GM03348 (cell line): ENCODE measurements at regions not wholly inside any gene's neighbourhood (a gene's known extent, or its start where the extent isn't known, plus 50 kb on each side); places are given as distances from the start of the nearest gene placed in this dataset.
A peak's percentile ranks its signal among the peaks of the same experiment; 100 is the strongest.
"Not testable (repeated sequence)": the region's sequence is repeated elsewhere in the genome, so short reads cannot be mapped to it uniquely, and the experiment has no call there.

Experiments used
- DNase-seq: peaks from one replicate; pipeline ENCODE4 v3.0.0; 2012; ENCODE audit warnings: low spot score

DNA sequence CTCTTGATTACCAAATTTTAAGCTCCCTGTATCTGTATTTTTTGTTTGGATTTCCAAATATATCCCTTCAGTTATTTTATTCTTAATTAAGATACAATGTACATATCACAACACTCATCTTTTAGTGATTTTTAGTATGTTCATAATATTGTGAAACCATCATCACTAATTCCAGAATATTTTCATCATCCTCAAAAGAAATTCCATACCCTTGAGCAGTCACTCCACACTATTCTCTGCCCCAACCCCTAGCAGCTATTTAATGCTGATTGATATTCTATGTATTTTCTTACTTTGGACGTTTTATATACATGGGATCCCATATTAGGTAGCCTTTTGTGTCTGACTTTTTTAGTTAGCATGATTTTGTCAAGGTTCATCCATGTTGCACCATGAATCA lies 127.4 kb upstream of the SLC8A1 start:
- DNase-seq, result peak; percentile 26

DNA sequence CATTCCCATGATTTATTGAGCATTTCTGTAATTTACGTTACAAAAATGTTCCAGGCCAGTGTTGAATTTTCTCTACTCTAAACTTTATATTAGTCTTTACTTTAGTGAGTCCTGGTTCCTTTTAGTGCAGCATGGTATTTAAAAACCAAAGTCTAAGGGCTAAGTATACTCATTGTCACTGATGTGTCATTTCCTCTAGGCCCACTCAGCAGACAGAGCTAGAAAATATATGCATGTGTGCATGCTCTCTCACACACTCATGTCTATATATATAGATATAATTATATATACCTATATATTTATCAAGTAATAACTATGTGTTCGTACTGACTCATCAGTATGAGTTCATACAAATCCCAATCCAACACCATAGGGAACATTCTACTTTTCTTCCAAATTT lies 132.5 kb upstream of the SLC8A1 start:
- no peak for DNase-seq

DNA sequence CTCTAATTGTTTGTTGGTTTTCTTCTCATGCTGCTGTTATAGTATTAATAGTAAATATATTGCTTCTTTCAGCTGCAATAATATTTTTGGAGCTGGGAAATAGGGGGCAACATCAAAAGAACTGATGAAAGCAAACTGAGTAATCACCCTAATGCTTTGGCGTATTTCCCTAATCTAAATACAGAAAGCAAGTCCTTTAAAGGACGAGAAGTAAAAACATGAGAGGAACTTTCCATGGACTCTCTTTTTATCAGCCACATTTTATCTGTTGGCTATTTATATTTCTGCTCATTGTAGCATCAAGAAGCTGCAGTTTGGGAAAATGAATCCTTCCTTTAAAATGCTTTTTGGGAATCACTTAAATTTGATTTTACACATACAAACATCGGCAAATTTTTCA lies 139.9 kb upstream of the SLC8A1 start:
- no peak for DNase-seq

DNA sequence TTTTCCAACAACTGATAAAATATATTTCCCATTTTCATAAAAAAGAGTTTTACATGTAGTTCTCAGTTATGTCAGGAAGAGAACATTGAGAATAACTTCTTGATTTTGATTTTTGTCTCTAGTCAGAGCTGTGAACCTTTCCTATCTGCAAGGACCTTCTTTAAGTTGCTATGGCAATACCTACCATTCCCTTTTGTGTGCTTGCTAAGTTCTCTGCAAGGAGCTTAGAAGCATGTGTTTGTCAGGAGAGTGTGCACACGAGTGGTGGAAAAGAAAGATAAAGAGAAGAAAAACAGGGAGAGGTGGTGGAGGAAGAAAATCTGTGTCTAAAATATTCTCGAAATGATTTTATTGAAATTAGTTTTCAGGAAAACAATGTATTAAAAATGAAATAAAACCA lies 140.3 kb upstream of the SLC8A1 start:
- no peak for DNase-seq

DNA sequence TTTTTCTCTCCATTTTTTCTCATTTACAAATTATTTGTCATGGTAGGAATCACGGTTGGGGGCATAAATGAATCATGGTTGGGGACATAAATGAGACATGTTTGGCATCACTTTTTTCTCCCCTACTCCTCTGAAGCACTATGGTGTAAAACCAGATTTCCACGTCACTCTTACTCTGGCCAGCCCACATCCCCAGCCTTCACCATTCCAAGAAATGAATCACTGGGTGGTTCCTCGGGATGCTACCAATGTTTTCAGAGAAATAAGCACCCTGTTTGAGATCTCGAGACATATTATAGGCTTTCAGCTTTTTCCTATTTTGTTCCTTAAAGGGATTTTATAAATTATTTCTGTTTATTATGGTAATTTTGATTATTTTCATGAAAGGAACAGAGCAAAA lies 155.0 kb upstream of the SLC8A1 start:
- DNase-seq, result peak; percentile 58

DNA sequence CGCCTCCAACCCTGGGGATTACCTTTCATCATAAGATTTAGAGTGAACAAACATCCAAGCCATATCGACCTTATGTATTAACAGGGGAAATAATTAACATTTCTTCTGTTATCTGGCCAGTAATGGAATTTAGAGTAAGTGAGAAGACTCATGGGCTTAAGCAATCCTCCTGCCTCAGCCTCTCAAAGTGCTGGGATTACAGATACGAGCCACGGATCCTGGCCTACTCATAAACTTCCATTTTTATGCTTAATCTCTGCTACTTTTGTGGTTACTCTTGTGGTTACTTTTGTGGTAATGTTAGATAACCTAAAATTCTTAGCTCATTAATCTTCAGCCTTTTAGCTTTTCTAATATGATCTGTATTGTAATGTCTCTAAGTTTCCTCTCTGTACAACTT lies 159.3 kb upstream of the SLC8A1 start:
- DNase-seq, result no peak

DNA sequence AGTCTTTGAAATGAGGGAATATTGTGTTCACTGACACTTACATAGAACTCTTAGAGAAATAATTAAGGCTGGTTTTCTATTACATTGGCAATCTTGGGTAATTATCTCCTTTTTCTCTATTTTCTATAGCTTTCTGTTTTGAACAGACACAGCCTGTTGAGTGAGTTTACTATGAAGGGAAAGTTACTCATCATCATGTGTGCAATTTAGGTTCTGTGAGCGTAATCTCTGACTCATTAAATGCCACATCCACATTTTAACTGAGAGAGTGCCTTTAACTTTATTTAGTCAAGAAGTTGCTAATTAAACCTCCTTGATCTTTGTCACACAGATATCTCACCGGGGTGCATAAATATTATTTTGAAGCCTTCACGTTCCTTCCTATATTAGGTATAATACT lies 174.0 kb upstream of the SLC8A1 start:
- peak; percentile 26 for DNase-seq

DNA sequence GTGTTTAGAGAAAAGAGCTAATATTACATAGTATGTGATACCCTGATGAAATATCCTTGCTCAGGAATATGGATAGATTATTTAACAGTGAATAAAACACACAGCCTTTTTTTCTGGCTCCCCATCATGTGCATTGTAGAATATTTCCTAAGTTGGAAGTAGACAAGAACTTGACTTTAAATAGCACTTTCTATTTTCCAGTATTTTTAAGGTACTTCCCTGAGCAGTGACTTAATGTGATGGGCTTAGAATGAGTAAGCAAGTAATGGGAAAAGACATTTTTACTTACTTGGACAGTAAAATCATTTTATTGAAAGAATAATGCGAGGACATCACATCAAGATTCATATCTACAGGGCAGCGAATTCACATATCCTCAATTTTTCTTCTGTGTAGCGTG lies 176.7 kb upstream of the SLC8A1 start:
- DNase-seq, result no peak

DNA sequence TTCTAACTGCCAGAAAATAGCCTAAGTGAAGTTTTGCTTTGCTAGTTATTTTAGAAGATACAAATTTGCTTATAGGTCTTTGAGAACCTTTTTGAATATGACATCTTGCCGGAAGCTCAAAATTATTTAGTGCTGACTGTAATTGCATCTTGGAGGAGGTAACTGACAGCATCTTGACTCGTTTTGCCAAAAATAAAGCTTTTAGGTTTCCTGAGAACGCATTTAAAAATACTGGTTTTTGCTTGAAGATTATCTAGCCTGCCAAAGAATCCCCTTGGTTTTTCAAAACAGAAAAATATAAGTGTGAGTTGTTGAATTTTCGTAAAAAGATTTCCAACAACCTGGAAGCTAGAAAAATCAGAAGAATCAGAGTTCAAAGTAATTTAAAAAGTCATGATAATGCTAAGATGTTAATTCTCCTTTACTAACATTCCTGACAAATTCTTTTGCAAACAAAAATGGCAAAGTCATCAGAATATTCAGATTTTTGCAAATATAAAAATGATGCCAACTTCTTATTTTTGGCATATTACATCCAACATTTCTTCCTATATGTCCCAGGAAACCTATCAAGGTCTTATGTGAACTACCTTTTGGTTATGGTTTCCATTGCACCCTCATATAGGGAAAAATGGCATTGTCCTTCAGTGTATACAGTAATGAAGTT lies 178.0 kb upstream of the SLC8A1 start:
- DNase-seq, result no peak

DNA sequence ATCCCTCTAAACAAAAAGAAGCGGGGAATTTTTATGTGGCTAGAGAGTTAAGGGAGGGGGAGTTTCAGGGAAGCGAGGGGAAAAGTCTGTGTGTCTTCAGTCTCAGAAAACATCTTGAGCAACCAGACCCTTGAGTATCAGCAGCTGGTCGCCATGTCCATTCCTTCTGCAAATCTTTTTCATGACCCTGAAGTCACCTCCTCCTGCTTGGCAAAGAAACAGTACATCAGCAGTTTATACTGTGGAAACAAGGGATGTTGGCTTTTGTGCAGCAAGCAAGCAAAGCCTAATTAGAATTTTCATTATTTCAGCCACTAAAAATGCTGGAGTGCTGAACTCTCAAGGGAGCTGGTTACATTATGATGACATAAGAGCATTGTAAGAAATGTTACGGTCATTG lies 187.4 kb upstream of the SLC8A1 start:
- no peak for DNase-seq

DNA sequence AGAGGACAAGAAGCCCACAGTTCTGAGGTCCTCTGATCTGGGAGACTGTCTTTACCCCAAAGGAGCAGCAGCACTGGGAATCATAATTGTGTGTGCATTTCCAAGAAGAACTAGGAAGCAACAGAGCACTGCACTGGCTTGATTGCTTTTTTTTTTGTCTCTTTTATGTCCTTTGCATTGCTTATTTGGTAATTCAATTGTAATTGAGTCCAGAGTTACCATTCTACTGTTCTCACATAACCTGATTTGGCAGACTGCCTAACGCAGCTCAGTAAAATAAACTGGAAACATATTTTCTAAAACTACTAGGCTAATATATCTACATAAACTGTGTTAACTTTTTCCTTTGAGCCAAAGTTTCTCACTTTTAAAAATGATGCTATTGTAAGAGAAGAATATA lies 190.3 kb upstream of the SLC8A1 start:
- no peak for DNase-seq

DNA sequence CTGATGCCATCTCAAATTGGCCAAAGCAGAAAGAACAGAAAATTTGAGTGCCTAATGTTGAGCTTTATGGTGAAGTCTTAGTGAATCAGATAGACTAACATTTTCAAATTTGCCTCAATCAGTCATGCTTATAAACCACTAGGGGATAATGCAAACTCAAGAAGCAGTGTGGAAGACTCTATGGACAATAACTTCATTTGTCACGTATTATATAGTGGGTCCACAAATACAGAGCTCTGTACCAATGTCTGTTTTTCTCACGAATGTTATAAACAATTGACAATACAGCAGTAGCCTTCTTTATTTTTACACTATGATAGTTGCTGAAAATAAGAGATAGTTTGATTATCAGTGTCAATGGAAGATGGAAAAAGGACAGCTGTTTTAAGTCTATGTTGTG lies 190.8 kb upstream of the SLC8A1 start:
- no peak for DNase-seq

DNA sequence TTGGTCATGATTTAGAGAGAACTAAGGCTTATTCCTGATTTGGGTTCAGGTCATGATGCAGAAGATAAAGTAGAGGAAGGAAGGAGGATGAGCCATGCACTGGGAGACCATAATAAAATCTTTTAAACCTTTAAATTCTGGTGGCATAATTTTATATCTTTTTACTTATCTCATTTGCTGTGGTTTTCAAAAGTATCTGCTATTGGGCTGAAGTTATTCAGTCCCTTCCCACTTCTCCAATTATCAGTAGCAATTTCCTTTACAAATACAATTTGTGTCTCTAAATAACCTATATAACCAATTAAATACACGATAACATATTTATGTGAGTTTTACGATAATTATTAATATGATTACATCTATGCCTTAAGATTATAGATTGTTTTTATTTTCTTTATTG lies 194.8 kb upstream of the SLC8A1 start:
- no peak for DNase-seq

DNA sequence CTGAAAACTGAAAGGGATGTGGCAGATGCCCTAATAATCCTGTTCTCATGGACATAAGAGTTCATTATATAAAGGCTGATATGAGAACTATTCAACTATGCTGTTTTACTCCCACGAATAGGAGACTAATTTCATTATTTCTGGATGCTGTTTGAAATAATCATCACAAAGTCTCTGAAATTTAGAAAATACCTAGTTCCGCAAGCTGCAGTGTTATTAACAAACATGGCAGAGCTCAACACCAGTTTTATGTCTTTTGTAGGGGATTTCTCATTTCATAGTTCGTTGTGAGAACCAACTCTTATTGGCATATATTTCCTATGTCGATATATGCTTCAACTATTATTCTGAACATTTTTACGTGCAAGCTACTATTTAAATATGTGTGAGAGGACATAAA lies 200.3 kb upstream of the SLC8A1 start:
- no peak for DNase-seq

DNA sequence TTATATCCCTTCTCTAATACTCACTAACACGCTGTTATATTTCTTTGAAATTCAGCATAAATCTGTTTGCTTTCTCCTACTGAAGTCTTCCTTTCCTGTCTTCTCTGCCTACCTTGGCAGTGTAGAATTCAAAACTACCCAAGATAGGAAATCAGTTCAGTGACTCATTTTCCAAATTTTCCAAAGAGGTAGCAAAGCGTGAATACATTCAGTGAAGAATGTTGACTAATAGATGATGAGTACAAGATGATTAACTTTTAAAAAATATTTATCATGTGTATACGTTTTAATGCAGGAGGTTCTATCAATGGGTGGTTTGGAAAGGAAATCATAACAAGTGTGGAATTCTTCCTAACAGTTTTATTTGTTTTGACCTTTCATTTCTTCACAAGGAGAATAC lies 201.9 kb upstream of the SLC8A1 start:
- peak; percentile 4 for DNase-seq

DNA sequence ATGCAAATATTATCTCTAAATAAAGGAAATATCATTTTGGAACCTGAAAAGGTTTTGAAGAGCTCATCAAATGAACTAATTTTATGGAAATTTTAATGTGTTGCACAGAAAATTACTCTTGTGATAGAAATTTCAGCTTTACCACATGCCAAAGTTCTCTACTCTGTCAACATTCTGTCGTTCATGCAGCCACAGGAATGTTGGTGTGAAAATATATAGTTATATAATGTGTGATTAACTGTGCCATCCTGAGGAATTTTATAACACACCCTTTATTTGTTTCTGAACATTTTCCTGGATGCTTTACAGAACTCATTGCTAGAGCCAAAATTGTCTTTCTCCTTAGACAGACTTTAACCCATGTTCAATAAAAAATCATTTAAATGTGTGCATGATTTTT lies 202.5 kb upstream of the SLC8A1 start:
- no peak for DNase-seq

DNA sequence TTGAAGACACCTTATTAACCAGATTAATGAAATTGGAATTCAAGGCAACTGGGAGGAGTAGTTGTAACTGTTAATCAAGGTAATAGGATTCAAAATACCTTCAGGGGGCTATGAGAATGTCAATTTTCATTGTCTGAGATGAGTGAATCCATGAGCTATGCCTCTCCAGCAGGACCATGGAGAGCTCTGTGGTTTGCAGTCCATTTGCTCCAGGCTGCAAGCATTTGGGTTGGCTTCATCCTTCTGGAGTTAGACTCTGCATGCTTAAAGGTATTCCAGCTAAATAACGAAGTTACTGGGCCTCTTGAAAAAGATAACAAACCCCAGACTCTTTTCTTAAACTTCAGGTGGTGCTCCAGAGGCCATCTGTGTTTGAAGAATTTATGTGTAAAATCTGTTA lies 207.1 kb upstream of the SLC8A1 start:
- DNase-seq, result peak; percentile 50

DNA sequence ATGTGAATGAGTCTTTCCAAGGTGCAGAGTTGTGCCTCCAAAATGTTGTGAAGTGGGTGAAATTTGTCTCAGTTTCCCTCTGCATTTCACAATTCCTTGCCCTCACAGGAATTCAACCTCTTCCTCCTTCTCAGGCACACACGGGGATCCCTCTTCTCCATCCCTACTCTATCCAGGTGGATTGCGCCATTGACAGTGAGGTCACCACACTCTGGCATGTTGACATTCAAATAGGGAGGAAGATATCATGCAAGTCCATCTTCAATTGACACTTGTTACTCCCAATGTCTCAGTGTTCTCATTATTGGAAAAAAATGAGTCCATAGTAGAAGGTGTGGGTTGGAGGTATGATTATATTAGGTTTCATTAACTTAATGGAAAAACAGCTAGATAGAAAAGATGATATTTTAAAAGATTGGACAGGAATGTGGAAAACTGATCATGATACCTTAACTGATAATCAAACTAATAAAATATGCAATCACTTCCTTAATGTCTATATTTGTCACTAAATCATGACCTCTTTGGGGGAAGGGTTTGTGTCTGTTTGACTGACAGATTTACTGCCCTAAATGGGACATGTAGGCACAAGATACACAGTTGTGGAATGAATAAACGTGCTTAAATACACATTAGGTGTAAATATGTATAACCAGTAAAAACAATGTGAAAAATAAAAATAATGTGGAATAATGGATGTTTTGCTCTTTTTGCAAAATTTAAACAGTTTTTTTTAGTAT lies 213.8 kb upstream of the SLC8A1 start:
- DNase-seq, result no peak

DNA sequence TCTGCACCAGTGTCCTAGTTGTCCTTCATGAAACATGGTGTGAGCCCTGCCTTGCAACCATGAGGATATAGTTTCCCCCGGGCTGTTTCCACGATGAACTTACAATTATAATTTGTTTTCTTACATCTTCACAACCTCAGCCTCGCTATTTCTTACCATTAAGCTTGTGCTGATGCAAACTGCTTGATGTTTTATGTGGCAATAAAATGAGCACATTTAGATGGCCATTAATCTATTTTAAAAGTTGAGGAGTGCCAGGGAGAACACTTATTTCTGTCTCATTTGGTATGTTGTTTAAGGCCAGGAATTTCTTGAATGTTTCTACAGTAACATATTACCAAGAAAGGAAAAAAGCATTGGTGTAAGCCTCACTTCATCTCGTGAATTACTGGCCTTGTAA lies 214.5 kb upstream of the SLC8A1 start:
- peak; percentile 19 for DNase-seq

DNA sequence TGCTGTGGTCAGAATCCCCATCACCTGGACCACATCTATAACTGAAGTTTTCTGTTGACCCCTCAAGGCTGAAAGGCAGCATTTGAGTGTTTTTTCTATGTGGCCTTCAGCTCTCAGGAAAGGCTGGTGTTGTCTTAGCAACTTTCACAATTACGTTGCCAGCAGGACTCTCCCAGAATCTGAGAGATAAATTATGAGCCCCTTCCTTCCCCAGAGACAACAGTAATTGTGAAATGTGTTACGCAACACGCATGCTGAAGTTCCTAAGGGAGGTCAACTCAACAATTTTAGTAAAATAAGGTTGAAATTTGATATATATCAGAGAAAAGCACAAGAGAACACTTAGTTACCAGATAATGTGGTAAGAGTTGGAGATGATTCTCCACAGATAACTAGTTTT lies 216.5 kb upstream of the SLC8A1 start:
- peak; percentile 24 for DNase-seq

DNA sequence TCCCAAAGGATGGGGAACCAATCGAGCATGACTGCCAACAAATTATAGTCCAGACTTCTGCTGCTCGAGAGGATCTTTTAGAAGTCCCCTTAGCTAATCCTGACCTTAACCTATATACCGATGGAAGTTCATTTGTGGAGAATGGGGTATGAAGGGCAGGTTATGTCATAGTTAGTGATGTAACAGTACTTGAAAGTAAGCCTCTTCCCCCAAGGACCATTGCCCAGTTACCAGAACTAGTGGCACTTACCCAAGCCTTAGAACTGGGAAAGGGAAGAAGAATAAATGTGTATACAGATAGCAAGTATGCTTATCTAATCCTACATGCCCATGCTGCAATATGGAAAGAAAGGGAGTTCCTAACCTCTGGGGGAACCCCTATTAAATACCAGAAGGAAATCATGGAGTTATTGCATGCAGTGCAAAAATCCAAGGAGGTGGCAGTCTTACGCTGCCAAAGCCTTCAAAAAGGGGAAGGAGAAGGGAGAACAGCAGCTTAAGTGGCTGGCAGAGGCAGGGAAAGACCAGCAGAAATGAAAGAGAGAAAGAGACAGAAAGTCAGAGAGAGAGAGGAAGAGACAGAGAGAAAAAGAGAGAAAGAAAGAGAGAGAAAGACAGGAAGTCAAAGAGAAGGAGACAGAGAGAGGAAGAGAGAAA lies 224.4 kb upstream of the SLC8A1 start:
- not testable (repeated sequence) for DNase-seq

DNA sequence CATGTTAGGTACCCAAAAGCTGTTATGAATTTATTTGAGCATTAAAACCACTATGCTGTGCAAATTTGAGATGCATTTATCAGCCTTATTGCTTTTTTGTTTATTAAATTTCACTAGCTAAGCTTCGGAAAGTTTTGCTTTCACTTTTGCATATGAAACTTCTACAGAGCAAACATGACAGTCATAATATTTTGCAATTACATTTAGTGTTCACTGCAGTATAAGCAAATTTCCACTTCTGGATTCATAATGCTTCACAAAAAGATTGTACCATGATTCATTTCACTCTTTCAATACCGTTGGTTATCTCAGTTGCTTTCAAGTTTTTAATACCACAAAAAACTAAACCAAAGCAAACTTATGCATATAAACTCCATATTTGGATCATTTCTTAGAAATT lies 228.7 kb upstream of the SLC8A1 start:
- no peak for DNase-seq

DNA sequence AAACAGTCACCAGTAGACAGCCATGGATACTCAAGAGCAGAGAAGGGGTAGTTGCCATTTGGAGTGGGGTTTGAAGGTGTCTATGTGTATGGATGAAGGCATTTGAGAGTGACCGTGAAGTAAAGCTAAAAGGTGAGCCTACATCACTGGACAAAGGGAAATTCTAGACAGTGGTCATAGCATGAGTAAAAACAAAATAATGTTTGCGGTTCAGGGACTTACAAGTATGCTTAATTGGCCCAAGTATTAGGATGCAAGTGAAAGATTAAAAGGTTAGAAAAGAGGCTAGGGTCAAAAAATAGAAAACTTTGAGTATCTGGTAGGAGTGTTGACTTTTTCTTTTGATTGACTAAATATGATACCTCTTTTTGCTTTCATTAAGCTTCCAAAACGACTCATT lies 238.1 kb upstream of the SLC8A1 start:
- DNase-seq, result no peak

DNA sequence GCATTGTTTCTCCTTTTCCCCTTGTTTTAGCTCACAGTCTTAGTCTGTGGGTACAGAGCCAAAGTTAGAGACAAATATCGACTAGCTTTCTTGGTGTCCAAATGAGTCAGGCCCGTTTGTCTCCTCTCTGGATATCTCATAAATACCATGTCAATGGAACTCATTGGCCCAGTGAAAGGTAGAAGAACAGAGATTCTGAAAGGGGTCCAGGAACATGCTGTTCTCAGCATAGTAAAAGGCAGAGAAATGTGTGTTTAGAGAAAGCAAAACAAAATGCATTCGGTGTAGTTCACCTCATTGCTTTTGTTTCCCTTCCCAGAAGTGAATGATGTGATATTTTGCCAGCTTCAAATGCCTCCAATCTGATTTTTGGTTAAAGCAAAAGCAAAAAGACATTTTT lies 238.6 kb upstream of the SLC8A1 start:
- no peak for DNase-seq
